OCI-M2 (cell line): ENCODE measurements at regions not wholly inside any gene's neighbourhood (a gene's known extent, or its start where the extent isn't known, plus 50 kb on each side); places are given as distances from the start of the nearest gene placed in this dataset.

Source experiments
- DNase-seq: peaks from one replicate; lab custom pipeline; 2025; ENCODE audit not compliant: unreplicated experiment; lab: John Stamatoyannopoulos, UW

GRCh38 chr20:51164731-51165130, 141.8 kb upstream of the KCNG1 start:
- no peak for DNase-seq

- DNase-seq, result no peak
Observed at GRCh38 chr20:51163996-51164600, 141.2 kb upstream of the KCNG1 start.

- DNase-seq, result no peak
Observed at GRCh38 chr20:51162015-51162414, 139.1 kb upstream of the KCNG1 start.

DNA sequence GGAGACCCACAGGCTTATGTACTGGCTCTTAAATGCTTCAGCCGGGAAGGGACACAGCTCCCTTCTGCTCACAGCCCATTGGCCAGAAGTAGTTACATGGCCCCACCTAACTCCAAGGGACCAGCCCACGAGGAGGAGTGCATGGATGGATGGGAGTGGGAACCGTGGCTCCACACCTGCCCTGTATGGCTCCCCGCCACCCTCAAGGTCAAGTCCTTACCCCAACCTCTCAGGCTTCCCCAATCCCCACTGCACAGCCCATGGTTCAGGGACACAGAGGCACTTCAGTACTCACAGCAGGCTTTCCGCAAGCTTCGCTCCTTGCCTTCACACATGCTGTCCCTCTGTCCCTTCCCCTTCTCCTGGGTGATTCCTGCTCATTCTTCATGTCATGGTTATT, 137.9 kb upstream of the KCNG1 start:
- no peak for DNase-seq

DNA sequence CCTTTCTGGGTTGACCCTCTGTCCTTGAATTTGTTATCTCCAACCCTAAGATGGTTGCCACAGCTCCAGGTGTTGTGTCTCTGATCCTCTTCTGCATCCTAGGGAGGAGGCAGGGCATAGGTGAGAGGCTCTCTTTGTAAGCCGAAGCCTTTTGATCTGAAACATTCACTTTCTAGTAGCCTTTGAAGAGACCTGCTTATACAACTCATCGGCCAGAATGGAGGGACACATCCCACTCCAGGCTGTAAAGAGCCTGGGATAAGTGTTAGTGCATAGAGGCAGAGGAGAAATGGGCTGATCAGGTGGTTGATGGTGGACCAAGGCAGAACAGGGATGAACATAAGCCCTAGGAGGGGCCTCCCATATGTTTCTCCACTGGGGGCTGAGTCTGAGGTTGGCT, 137.1 kb upstream of the KCNG1 start:
- DNase-seq, result no peak

DNA sequence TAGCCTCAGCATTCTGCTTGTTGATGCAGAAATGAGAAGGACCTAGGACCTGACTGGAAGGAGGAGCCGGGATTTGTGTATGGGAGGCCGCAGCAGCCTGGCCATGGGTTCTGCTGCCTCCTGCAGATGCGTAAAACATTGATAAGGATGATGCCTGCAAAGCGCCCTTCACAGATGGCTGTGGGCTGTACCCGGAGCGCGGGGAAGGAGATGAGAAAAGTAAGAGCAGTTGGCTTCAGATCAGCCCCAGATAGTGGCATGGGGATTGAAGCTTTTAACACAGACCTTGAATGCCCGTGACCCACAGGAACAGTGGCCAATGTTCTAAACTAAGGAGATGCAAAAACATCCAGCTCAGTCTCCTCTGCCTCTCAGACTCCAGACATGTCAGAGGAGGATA, 136.4 kb upstream of the KCNG1 start:
- DNase-seq, result no peak

GRCh38 chr20:51158226-51158625, 135.3 kb upstream of the KCNG1 start:
- no peak for DNase-seq

GRCh38 chr20:51156041-51156982, 133.4 kb upstream of the KCNG1 start:
- DNase-seq, result no peak

DNA sequence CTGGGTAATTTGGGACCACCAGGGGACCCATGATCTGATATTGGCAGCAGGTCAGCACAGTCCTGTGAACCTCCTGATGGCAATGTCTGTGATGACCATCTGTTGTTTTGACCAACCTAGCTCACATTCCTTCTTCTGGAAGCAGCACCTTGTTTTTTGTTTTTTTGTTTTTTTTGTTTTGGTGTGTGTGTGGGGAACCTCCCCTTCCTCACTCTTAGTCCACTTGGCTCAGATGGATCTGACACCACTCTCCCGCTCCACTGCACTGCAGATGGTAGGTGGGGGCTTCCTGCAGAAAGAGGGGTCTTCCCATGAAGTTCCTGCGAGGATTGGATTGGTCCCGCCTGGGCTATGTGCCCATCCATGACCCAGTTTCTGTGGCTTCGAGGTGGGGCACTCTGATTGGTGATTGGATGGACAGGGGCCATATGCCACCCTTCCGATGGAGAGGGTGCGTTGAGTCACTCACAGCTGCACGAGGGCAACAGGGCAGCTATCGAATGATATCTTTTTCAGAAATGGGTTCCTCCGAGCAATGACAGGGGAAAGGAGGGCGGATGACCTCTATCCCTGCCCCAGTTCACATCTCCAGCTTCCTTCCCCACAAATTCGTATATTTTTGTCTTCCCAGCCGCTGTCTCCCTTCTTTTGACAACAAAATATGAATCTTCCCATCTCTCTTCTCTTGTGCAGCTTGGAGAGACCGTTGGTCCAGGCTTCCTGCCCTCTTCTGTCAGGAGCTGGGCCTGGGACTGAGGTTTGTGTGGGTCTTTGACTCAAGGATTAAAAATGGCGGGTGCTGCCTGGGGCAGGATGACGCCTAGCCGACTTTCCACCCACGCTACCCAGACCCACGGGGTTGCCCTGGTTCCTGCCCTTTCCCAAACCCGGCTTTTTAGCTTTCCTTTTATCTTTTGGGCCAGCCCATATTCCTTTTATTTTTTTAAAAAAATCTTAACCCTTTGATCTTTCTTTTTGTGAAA, 132.1 kb upstream of the KCNG1 start:
- DNase-seq, result no peak

- DNase-seq, result no peak
Observed at GRCh38 chr20:51153867-51154707, 131.2 kb upstream of the KCNG1 start.

DNA sequence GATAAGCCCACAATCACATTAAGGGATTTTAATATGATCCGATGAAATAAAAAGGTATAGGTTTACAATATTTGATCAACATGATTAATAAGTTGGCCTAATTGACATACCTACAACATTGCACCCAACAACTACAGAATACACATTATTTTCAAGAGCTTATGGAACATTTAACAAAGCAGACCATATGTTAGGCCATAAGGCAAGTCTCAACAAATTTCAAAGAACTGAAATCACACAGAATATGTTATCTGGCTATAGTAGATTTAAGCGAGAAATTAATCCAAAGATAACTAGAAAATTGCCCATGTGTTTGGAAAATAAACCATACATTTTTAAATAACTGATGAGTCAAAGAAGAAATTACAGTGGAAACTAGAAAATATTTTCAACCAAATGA, 126.0 kb upstream of the KCNG1 start:
- DNase-seq, result no peak

DNA sequence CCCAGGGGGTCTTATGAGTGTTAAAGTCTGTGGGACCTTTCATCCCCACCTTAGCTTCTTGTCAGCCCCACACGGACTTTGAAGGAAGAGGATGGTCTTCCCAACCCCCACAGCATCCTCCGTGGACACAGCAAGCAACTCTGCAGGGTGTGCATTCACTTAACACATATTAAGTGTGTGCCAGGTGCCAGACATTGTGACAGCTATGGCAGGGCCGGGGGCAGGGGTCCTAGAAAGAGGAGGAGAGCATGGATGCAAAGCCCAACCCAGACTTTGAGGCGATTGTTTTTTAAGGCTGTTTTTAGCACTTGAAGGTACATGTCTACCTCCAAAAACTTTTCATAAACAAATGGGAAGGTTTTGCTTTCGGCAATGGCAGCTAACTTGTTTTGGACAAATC, 121.6 kb upstream of the KCNG1 start:
- DNase-seq, result no peak

DNA sequence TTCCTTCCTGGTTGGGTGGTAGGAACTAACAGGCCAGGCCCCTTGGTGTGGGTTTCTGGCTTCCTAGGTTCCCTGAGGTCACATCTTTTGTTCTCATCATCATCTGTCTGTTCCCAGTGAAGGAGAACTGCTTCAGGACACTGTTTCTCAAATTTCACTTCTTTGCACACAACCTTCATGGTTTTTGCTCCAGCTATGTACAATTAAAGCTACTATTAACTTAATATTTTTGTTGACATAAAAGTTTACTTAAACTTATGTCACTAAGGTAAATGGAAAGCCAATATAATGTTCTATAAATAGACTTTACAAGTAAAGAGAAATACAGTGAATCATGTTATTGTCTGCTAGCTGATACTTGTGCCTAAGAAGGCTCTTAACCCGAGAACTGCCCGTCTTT, 120.7 kb upstream of the KCNG1 start:
- no peak for DNase-seq

DNA sequence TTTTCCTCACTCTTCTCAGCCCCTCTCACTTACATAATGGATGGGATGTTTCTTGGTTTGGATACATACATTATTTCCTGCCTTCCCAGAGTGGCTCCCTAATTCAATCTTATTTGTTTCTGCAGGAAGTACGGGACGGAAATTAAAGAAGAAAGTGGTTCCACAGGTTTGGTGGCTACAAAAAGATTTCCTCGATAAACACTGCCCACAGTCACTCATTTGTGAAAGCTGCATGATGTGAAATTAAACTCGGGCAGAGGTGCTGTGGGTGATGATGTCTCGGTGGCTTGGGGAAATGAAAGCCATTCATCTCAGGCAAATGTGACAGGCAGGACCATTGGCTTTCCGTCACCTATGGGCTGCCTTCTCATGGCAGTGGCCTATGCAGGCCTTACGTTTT, 119.5 kb upstream of the KCNG1 start:
- no peak for DNase-seq

- DNase-seq, result no peak
Observed at GRCh38 chr20:51140671-51141070, 117.8 kb upstream of the KCNG1 start.

DNA sequence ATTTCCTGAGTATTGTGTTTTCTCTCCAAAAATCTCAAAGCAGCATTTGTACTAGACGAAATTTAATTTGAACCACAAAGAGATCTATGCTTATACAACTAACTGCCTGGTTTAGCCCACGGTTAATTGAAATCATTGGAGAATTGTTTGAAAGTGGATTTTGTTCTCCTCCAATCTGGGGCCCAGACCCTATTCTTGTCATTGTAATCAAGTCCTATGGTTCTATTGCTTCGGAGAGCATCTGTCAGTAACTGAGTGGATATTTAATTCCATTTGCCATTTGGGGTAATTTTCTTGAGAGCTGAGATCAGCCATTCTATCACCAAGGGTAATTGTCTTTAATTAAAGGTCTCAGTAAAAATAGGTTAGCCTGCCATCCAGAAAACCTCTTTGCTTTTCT, 117.0 kb upstream of the KCNG1 start:
- no peak for DNase-seq

DNA sequence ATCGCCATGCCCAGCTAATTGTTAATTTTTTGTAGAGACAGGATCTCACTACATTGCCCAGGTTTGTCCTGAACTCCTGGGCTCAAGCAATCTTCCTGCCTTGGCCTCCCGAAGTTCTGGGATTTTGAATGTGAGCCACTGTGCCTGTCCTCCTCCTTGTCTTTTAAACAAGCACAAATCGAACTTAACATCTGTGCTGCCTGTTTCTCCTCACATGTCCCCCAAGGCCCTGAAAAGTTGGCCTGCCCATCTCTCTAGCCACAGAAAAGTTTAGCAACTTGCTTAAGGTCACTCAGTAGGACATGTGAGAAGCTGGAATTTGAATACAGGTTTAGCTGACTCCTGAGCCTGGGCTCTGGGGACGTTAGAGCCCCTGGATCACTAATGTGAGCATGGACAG, 115.7 kb upstream of the KCNG1 start:
- no peak for DNase-seq

DNA sequence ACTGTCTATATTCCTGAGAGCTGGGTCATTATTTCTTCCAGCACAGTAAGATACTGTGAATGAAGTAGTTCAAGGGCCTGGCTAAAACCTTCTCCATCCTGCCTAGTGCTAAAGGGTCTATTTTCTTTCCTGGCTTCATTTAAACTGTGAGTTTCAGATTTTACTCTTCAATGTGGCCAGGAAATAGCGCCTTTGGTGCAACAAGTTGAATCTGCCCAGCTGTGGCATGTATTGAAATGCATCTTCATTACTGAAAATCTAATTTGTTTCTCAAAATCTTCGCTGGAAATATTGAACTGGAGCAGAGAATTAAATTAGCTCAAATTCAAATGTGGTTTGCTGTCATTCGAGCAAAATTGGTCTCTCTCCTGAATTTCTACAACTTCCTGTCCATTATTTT, 114.6 kb upstream of the KCNG1 start:
- no peak for DNase-seq

- no peak for DNase-seq
Observed at GRCh38 chr20:51135926-51136715, 113.2 kb upstream of the KCNG1 start.

DNA sequence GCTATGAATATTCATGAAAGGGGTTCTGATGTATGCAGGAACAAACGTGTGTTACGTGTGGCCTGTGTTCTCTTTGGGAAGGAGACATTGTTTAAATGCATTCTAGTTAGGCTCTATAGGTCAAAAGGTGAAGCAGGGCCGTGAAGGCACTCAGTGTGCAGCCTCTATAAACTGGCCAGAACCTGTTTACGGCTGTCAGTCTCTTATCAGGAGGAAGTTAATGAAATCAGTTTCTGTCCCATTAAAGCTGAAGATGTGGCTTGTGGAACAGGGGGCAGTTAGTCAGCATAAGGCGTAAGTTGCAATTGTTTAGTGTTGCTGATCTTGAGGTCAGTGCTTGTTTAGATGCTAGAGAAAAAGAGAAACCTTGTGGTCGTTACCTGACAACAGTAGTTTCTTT, 111.5 kb upstream of the KCNG1 start:
- DNase-seq, result no peak
